GM19328 (cell line): ENCODE measurements at regions not wholly inside any gene's neighbourhood (a gene's known extent, or its start where the extent isn't known, plus 50 kb on each side); places are given as distances from the start of the nearest gene placed in this dataset.

ENCODE experiments used
- ATAC-seq: cut with Tn5 transposase; IDR thresholded peaks from one replicate; pipeline ENCODE4 v1.9.1; 2021; ENCODE audit warnings: mild to moderate bottlenecking, moderate library complexity; ENCODE audit not compliant: unreplicated experiment

GRCh38 chrX:4741024-4741423, 1027.6 kb upstream of the PRKX start:
- ATAC-seq: no peak

- no peak for ATAC-seq
Measured at GRCh38 chrX:4735299-4735698, 1021.9 kb upstream of the PRKX start.

GRCh38 chrX:4710618-4711433, 997.4 kb upstream of the PRKX start:
- ATAC-seq: no peak

GRCh38 chrX:4708970-4709760, 995.7 kb upstream of the PRKX start:
- no peak for ATAC-seq

- ATAC-seq: no peak
Measured at GRCh38 chrX:4706961-4707360, 993.5 kb upstream of the PRKX start.

GRCh38 chrX:4690521-4690920, 977.1 kb upstream of the PRKX start:
- no peak for ATAC-seq

GRCh38 chrX:4682636-4683035, 969.2 kb upstream of the PRKX start:
- ATAC-seq: no peak

GRCh38 chrX:4675686-4676300, 962.3 kb upstream of the PRKX start:
- ATAC-seq: no peak

- ATAC-seq: no peak
Measured at GRCh38 chrX:4674028-4674782, 960.8 kb upstream of the PRKX start.

- ATAC-seq: no peak
Measured at GRCh38 chrX:4671344-4671743, 957.9 kb upstream of the PRKX start.

- no peak for ATAC-seq
Measured at GRCh38 chrX:4670606-4671005, 957.2 kb upstream of the PRKX start.

GRCh38 chrX:4668802-4669536, 955.5 kb upstream of the PRKX start:
- ATAC-seq: no peak

GRCh38 chrX:4663085-4663484, 949.6 kb upstream of the PRKX start:
- no peak for ATAC-seq

- ATAC-seq: no peak
Measured at GRCh38 chrX:4661771-4662170, 948.3 kb upstream of the PRKX start.

GRCh38 chrX:4656419-4656818, 943.0 kb upstream of the PRKX start:
- no peak for ATAC-seq

GRCh38 chrX:4655743-4656142, 942.3 kb upstream of the PRKX start:
- ATAC-seq: no peak

- ATAC-seq: no peak
Measured at GRCh38 chrX:4642114-4642513, 928.7 kb upstream of the PRKX start.

GRCh38 chrX:4638036-4638435, 924.6 kb upstream of the PRKX start:
- no peak for ATAC-seq

- ATAC-seq: no peak
Measured at GRCh38 chrX:4627414-4627813, 914.0 kb upstream of the PRKX start.

- ATAC-seq: no peak
Measured at GRCh38 chrX:4622486-4623167, 909.2 kb upstream of the PRKX start.
